HFF-Myc (cell line): ENCODE measurements at regions not wholly inside any gene's neighbourhood (a gene's known extent, or its start where the extent isn't known, plus 50 kb on each side); places are given as distances from the start of the nearest gene placed in this dataset.

Experiments used
- DNase-seq: peaks from one replicate; pipeline ENCODE4 v3.0.0-alpha.2; 2011; ENCODE audit warnings: low read depth; ENCODE audit errors: extremely low read depth
- H3K4me3 ChIP-seq: replicated peaks from 2 replicates; pipeline ENCODE4 v1.5.1; 2011; ENCODE audit warnings: low read depth, mild to moderate bottlenecking, control low read depth, low read length
- TF ChIP-seq, protein P1 (sequence below): IDR thresholded peaks from 2 replicates; pipeline ENCODE4 v1.5.1; 2012; ENCODE audit warnings: mild to moderate bottlenecking, low read depth, low read length, control low read depth; ENCODE audit errors: missing control alignments

- TF ChIP-seq, protein P1, sequence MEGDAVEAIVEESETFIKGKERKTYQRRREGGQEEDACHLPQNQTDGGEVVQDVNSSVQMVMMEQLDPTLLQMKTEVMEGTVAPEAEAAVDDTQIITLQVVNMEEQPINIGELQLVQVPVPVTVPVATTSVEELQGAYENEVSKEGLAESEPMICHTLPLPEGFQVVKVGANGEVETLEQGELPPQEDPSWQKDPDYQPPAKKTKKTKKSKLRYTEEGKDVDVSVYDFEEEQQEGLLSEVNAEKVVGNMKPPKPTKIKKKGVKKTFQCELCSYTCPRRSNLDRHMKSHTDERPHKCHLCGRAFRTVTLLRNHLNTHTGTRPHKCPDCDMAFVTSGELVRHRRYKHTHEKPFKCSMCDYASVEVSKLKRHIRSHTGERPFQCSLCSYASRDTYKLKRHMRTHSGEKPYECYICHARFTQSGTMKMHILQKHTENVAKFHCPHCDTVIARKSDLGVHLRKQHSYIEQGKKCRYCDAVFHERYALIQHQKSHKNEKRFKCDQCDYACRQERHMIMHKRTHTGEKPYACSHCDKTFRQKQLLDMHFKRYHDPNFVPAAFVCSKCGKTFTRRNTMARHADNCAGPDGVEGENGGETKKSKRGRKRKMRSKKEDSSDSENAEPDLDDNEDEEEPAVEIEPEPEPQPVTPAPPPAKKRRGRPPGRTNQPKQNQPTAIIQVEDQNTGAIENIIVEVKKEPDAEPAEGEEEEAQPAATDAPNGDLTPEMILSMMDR: no peak
- no peak for DNase-seq
- no peak overlapping the region for H3K4me3 ChIP-seq
These were observed 105.3 kb upstream of the C2CD4B start for GRCh38 chr15:62270216-62270921.

- no peak for DNase-seq
- no peak overlapping the region for H3K4me3 ChIP-seq
- TF ChIP-seq, protein P1: no peak
These were observed 107.2 kb upstream of the C2CD4B start for GRCh38 chr15:62272290-62272689.

DNA sequence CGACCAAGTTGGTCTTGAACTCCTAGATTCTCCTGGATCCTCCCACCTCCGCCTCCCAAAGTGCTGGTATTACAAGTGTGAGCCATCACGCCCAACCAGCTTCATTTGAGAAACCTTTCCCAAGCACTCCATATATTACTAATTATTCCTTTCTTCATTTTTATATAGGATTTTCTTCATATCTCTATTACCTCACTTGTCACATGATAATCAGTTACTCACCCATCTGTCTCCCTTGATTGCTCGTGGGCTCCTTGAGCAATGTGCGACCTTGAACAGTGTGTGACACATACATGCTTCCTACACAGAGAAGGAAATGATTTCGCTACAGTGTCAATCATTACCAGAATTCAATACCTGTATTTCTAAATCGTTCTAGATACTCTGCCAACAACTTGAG lies 110.7 kb upstream of the C2CD4B start:
- TF ChIP-seq, protein P1: no peak
- H3K4me3 ChIP-seq: no peak overlapping the region
- no peak for DNase-seq

DNA sequence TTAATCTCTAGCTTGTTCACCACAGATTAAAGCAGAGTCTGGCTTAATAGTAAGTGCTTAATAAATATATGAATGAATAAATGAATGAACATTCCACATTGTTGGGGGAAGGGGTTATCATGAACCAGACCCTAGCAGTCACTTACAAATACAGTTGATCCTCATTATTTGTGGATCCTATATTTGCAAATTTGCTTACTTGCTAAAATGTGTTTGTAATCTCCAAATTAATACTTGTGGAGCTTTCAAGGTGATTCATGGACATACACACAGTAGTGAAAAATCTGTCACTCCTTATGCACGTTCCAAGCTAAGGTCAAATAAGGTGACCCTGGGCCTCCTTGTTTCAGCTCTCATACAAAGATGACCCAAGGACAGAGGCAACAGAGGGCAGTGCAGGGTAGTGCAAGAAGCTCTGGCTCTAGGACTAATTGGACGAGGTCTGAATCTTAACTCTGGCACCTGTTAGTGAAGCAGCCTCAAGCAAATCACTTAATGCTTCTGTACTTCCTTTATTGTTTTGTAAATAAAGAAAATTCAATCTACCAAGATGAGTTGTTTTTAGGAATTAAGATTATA lies 112.8 kb upstream of the C2CD4B start:
- TF ChIP-seq, protein P1: no peak
- H3K4me3 ChIP-seq: no peak overlapping the region
- no peak for DNase-seq

- TF ChIP-seq, protein P1: no peak
- DNase-seq: no peak
- H3K4me3 ChIP-seq: no peak overlapping the region
These were observed 113.4 kb upstream of the C2CD4B start for GRCh38 chr15:62278534-62278933.

GRCh38 chr15:62279041-62279440 lies 114.0 kb upstream of the C2CD4B start:
- no peak overlapping the region for H3K4me3 ChIP-seq
- TF ChIP-seq, protein P1: no peak

More at GRCh38 chr15:62279041-62279440, 114.0 kb upstream of the C2CD4B start:
- DNase-seq: no peak
